ENCODE measurements at regions not wholly inside any gene's neighbourhood (a gene's known extent, or its start where the extent isn't known, plus 50 kb on each side); places are given as distances from the start of the nearest gene placed in this dataset.

- TF ChIP-seq, protein P1, sequence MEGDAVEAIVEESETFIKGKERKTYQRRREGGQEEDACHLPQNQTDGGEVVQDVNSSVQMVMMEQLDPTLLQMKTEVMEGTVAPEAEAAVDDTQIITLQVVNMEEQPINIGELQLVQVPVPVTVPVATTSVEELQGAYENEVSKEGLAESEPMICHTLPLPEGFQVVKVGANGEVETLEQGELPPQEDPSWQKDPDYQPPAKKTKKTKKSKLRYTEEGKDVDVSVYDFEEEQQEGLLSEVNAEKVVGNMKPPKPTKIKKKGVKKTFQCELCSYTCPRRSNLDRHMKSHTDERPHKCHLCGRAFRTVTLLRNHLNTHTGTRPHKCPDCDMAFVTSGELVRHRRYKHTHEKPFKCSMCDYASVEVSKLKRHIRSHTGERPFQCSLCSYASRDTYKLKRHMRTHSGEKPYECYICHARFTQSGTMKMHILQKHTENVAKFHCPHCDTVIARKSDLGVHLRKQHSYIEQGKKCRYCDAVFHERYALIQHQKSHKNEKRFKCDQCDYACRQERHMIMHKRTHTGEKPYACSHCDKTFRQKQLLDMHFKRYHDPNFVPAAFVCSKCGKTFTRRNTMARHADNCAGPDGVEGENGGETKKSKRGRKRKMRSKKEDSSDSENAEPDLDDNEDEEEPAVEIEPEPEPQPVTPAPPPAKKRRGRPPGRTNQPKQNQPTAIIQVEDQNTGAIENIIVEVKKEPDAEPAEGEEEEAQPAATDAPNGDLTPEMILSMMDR (IDR thresholded peaks at IDR 0.05): no peak
- TF ChIP-seq POLR2A (IDR thresholded peaks at IDR 0.05): no peak
Measured at GRCh38 chr7:25520017-25520416, 291.7 kb upstream of the NPVF start.

Measured in adrenal gland (tissue), 5 donors.